K562 (cell line): ENCODE measurements at regions not wholly inside any gene's neighbourhood (a gene's known extent, or its start where the extent isn't known, plus 50 kb on each side); places are given as distances from the start of the nearest gene placed in this dataset.
"Not testable (repeated sequence)": the region's sequence is repeated elsewhere in the genome, so short reads cannot be mapped to it uniquely, and the experiment has no call there.

ENCODE experiments used
- ATAC-seq: fragments of 200-7000 bp; cut with Tn5 transposase; 3 replicates; pipeline ENCODE4 v1.9.1; 2020; ENCODE audit warnings: moderate library complexity
- BruUV-seq: library from RNA; stranded (reverse); fragments of 400-500 nt; replicated peaks from 2 replicates; lab custom pipeline; 2021; lab: Mats Ljungman, UMichigan
- CTCF ChIA-PET: fragments of 300-600 bp; formaldehyde crosslinking; extraction: SDS; loops from one replicate; lab custom pipeline; 2021; ENCODE audit warnings: low intra/inter-chr PET ratio; lab: Yijun Ruan, JAX
- POLR2A ChIA-PET: fragments of 300-600, 350-650 bp; sonication (Branson Sonifier 250); formaldehyde crosslinking; extraction: SDS; loops from one replicate; lab custom pipeline; 2021; ENCODE audit warnings: antibody characterized with exemption, inconsistent platforms; lab: Yijun Ruan, JAX
- DNase-seq, 4 experiments: peaks; one replicate each; pipeline versions ENCODE4 v3.0.0 to v3.0.0-alpha.2; 2011 to 2018; ENCODE audit warnings: low spot score in 3 of 4, mixed read lengths in 3 of 4; ENCODE audit errors: extremely low read depth in 1 of 4
- FAIRE-seq: peaks from 2 replicates; lab custom pipeline; 2011; peaks lifted over from hg19 to GRCh38; lab: Jason Lieb, UNC
- H2AFZ ChIP-seq: 2 replicates; pipeline ENCODE4 v1.6.0; 2011; ENCODE audit warnings: low read depth, low read length, control low read depth, inconsistent platforms
- H3K27ac ChIP-seq: fragments of 200-600 bp; 3 replicates; pipeline ENCODE4 v1.8.0; 2011; ENCODE audit warnings: low read depth, mild to moderate bottlenecking, control low read depth, inconsistent platforms, low read length, moderate library complexity, mixed read lengths; ENCODE audit errors: extremely low read depth
- H3K27me3 ChIP-seq, 2 experiments: fragments of 300-600 bp in 1 of 2; 2 replicates in 1 of 2; 3 replicates in 1 of 2; pipeline versions ENCODE4 v1.6.0 to v1.8.0; 2011; ENCODE audit warnings: inconsistent platforms in 2 of 2, low read length in 2 of 2, mild to moderate bottlenecking in 1 of 2, mixed read lengths in 1 of 2, moderate library complexity in 1 of 2; ENCODE audit not compliant: control insufficient read depth in 2 of 2, insufficient read depth in 2 of 2
- H3K36me3 ChIP-seq: fragments of 300-600 bp; 3 replicates; pipeline ENCODE4 v1.8.0; 2011; ENCODE audit warnings: mild to moderate bottlenecking, low read length, inconsistent platforms; ENCODE audit not compliant: control insufficient read depth, insufficient read depth
- H3K4me1 ChIP-seq, 2 experiments: fragments of 200-600 bp in 1 of 2; replicated peaks in 1 of 2; 2 replicates in 1 of 2; 3 replicates in 1 of 2; pipeline versions ENCODE4 v1.5.1 to v1.8.0; 2011; ENCODE audit warnings: inconsistent platforms in 2 of 2, low read length in 2 of 2, mild to moderate bottlenecking in 1 of 2, mixed read lengths in 1 of 2, moderate library complexity in 1 of 2; ENCODE audit not compliant: control insufficient read depth in 2 of 2, insufficient read depth in 2 of 2
- H3K4me2 ChIP-seq: 2 replicates; pipeline ENCODE4 v1.6.1; 2011; ENCODE audit warnings: low read length, control low read depth, inconsistent platforms, mixed read lengths; ENCODE audit not compliant: insufficient read depth
- H3K4me3 ChIP-seq: fragments of 200-600 bp; sonication (generic), shearing (Covaris generic); 2 replicates; pipeline ENCODE4 v1.5.1; 2016; ENCODE audit warnings: control low read depth, inconsistent platforms
- H3K79me2 ChIP-seq: fragments of 200-600 bp; 3 replicates; pipeline ENCODE4 v1.8.0; 2011; ENCODE audit warnings: low read length, inconsistent platforms; ENCODE audit not compliant: control insufficient read depth, insufficient read depth
- H3K9ac ChIP-seq, 2 experiments: 2 replicates each; pipeline versions ENCODE4 v1.6.0 to v1.6.1; 2011; ENCODE audit warnings: low read depth in 2 of 2, low read length in 2 of 2, control low read depth in 1 of 2, inconsistent platforms in 1 of 2, mild to moderate bottlenecking in 1 of 2, mixed read lengths in 1 of 2; ENCODE audit not compliant: insufficient read depth in 1 of 2
- H3K9me1 ChIP-seq: one replicate; pipeline ENCODE4 v1.6.0; 2011; ENCODE audit warnings: inconsistent platforms, mild to moderate bottlenecking, low read length, moderate library complexity; ENCODE audit not compliant: control insufficient read depth, insufficient read depth
- H3K9me3 ChIP-seq: replicated peaks from 2 replicates; pipeline ENCODE4 v1.5.1; 2011; ENCODE audit warnings: low read depth, low read length, inconsistent platforms; ENCODE audit not compliant: control insufficient read depth, insufficient read depth
- H4K20me1 ChIP-seq: replicated peaks from 2 replicates; pipeline ENCODE4 v1.6.1; 2011; ENCODE audit warnings: low read length, inconsistent platforms, mixed read lengths; ENCODE audit not compliant: control insufficient read depth, insufficient read depth
- L3MBTL2 ChIP-seq: fragments of 450-650 bp; IDR thresholded peaks from 2 replicates; pipeline ENCODE4 v1.6.1; 2016; ENCODE audit warnings: mild to moderate bottlenecking, moderate library complexity
- POLR2AphosphoS5 ChIP-seq: IDR thresholded peaks from 2 replicates; pipeline ENCODE4 v1.6.1; 2011; ENCODE audit warnings: mild to moderate bottlenecking, low read depth, low read length, moderate library complexity; ENCODE audit not compliant: control insufficient read depth, insufficient read depth
- RBFOX2 ChIP-seq: fragments of 200-400 bp; formaldehyde crosslinking; IDR thresholded peaks from 2 replicates; pipeline ENCODE4 v1.6.1; 2017; ENCODE audit warnings: low read depth, mild to moderate bottlenecking, low read length, moderate library complexity
- SMARCA5 ChIP-seq: fragments of 450-650 bp; IDR thresholded peaks from 2 replicates; pipeline ENCODE4 v1.6.1; 2016
- WGBS: fragments of 100-300 bp; shearing (Covaris generic); methylation state at CpG from one replicate; pipeline ENCODE4 v1.1.6; 2016; ENCODE audit warnings: low coverage, mixed read lengths; ENCODE audit not compliant: insufficient coverage; ENCODE audit errors: missing lambda C conversion rate; 5-methylcytosine and 5-hydroxymethylcytosine counted together
- in situ Hi-C: fragments of 300-500 bp; cut with MboI; formaldehyde crosslinking; loops from 4 replicates; pipeline ENCODE4 v1.15.0; 2018; ENCODE audit warnings: inconsistent platforms, mixed read lengths
- intact Hi-C: fragments of 100-400 bp; cut with micrococcal nuclease; formaldehyde crosslinking; loops from 2 replicates; pipeline ENCODE4 v1.14.2; 2022
- TF ChIP-seq, protein P1 (sequence below): sonication (generic); formaldehyde crosslinking; IDR thresholded peaks from 2 replicates; pipeline ENCODE4 v1.8.1; 2023; ENCODE audit warnings: mild to moderate bottlenecking, missing genetic modification reagents
- TF ChIP-seq, protein P2 (sequence below): IDR thresholded peaks from 2 replicates; pipeline ENCODE4 v1.6.1; 2014; ENCODE audit warnings: antibody characterized with exemption
- TF ChIP-seq, protein P3 (sequence below): fragments of 250-450 bp; sonication (Bioruptor Pico); IDR thresholded peaks from 2 replicates; pipeline ENCODE4 v1.5.0; 2021

GRCh38 chr7:1620176-1620575 is 49.9 kb upstream of the ELFN1 start:
- not testable (repeated sequence) for FAIRE-seq

DNA sequence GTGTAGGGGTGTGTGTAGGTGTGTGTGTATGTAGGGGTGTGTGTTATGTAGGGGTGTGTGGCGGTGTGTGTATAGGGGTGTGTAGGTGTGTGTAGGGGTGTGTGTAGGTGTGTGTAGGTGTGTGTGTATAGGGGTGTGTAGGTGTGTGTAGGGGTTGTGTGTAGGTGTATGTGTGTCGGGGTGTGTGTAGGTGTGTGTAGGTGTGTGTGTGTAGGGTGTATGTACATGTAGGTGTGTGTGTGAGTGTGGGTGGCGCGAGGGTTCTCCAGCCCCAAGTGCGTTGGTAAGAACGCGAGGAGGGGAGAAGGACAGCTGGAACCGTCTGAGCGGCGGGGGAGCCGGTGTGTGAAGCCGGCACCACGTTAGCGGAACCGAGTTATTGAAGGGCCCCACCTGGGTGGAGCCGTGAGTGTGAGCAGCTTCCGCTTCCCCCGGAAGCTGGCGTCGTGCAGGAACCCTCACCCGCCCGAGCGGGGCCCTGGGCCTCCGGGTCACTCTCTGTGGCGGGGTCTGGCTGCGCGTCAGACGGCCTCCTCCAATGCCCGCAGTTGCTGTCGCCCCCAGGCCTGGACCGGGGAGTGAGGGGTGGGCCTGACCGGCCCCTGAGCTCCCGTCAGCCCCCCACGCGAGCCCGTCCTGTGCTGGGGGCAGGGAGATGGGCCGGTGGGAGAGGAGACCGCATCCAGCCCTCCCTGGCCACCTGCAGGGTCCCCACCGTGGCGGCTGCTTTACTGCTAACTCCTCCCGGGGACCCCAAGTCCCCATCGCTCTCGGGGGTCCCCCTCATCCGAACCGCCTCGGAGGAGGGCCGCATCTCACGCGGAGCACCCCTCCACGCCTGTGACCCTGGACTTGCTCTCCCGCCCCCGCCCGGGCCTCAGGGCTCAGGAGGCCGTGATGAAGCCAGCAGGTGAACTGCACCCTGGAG is 49.6 kb upstream of the PSMG3 start:
- H3K27me3 ChIP-seq = peaks cover 19 to 42% of the 10 kb centered on the region in 2 experiments
- H3K9ac ChIP-seq = no peak overlapping the region
- no peaks in the 10 kb centered on the region for H3K9me3 ChIP-seq
- ChIA-PET POLR2A (no interaction called here), CTCF (no interaction called here)
- H3K36me3 ChIP-seq = no peaks in the 10 kb centered on the region
- peaks cover 0 to 17% of the 10 kb centered on the region in 2 experiments; a peak in 2 of 5 replicates for H3K4me1 ChIP-seq
- H3K4me2 ChIP-seq = no peak overlapping the region
- no peaks in the 10 kb centered on the region for H3K9me1 ChIP-seq
- no peak overlapping the region for H2AFZ ChIP-seq
- DNase-seq (peak in 3 of 4 experiments; percentile 27 to 36 (median 31)), FAIRE-seq (no peak), ATAC-seq (peak; percentile 70)
- no peak overlapping the region for H3K4me3 ChIP-seq
- in situ Hi-C loops (no loop called here), intact Hi-C loops (no loop called here)
- no peaks in the 10 kb centered on the region for H3K79me2 ChIP-seq
- no peak overlapping the region for H3K27ac ChIP-seq
- WGBS = 46% methylated on average over 27 of the region's 54 CpGs
- H4K20me1 ChIP-seq = no peaks in the 10 kb centered on the region
- no TSS peak for BruUV-seq
- TF ChIP-seq, protein P1, sequence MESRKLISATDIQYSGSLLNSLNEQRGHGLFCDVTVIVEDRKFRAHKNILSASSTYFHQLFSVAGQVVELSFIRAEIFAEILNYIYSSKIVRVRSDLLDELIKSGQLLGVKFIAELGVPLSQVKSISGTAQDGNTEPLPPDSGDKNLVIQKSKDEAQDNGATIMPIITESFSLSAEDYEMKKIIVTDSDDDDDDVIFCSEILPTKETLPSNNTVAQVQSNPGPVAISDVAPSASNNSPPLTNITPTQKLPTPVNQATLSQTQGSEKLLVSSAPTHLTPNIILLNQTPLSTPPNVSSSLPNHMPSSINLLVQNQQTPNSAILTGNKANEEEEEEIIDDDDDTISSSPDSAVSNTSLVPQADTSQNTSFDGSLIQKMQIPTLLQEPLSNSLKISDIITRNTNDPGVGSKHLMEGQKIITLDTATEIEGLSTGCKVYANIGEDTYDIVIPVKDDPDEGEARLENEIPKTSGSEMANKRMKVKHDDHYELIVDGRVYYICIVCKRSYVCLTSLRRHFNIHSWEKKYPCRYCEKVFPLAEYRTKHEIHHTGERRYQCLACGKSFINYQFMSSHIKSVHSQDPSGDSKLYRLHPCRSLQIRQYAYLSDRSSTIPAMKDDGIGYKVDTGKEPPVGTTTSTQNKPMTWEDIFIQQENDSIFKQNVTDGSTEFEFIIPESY (CRISPR knock-in tag) = peak; percentile 95
- TF ChIP-seq, protein P2, sequence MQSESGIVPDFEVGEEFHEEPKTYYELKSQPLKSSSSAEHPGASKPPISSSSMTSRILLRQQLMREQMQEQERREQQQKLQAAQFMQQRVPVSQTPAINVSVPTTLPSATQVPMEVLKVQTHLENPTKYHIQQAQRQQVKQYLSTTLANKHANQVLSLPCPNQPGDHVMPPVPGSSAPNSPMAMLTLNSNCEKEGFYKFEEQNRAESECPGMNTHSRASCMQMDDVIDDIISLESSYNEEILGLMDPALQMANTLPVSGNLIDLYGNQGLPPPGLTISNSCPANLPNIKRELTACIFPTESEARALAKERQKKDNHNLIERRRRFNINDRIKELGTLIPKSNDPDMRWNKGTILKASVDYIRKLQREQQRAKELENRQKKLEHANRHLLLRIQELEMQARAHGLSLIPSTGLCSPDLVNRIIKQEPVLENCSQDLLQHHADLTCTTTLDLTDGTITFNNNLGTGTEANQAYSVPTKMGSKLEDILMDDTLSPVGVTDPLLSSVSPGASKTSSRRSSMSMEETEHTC = no peak
- TF ChIP-seq, protein P3, sequence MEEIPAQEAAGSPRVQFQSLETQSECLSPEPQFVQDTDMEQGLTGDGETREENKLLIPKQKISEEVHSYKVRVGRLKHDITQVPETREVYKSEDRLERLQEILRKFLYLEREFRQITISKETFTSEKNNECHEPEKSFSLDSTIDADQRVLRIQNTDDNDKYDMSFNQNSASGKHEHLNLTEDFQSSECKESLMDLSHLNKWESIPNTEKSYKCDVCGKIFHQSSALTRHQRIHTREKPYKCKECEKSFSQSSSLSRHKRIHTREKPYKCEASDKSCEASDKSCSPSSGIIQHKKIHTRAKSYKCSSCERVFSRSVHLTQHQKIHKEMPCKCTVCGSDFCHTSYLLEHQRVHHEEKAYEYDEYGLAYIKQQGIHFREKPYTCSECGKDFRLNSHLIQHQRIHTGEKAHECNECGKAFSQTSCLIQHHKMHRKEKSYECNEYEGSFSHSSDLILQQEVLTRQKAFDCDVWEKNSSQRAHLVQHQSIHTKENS = no peak
- TF ChIP-seq RBFOX2 = 0 out of 2 replicates have a peak, but pooled peaks have one; percentile 34
- peak; percentile 19; the same call in 1 of the 2 replicates for TF ChIP-seq L3MBTL2
- TF ChIP-seq SMARCA5 = no peak
- no peak for TF ChIP-seq POLR2AphosphoS5

More at GRCh38 chr7:1620176-1620575, 49.9 kb upstream of the ELFN1 start:
- DNase-seq, CTCF ChIA-PET, H3K9me1 ChIP-seq, H3K36me3 ChIP-seq, in situ Hi-C loops, H4K20me1 ChIP-seq, H3K4me3 ChIP-seq, H3K9ac ChIP-seq, intact Hi-C loops, H3K27ac ChIP-seq, ATAC-seq, POLR2A ChIA-PET, H3K9me3 ChIP-seq, H2AFZ ChIP-seq, H3K79me2 ChIP-seq, BruUV-seq, H3K4me2 ChIP-seq: not testable (repeated sequence)
- peaks cover 19 to 47% of the 10 kb centered on the region in 2 experiments for H3K27me3 ChIP-seq
- peaks cover 0 to 16% of the 10 kb centered on the region in 2 experiments; a peak in 2 of 5 replicates for H3K4me1 ChIP-seq
- 43% methylated on average over 16 of the region's 17 CpGs for WGBS
